PC-3 (cell line): ENCODE measurements at regions not wholly inside any gene's neighbourhood (a gene's known extent, or its start where the extent isn't known, plus 50 kb on each side); places are given as distances from the start of the nearest gene placed in this dataset.

ENCODE experiments used
- ATAC-seq: fragments of 200-7000 bp; cut with Tn5 transposase; 2 replicates; pipeline ENCODE4 v1.9.1; 2020; ENCODE audit warnings: mild to moderate bottlenecking, moderate library complexity
- BruUV-seq: library from RNA; stranded (reverse); fragments of 400-500 nt; replicated peaks from 2 replicates; lab custom pipeline; 2021; lab: Mats Ljungman, UMichigan
- CTCF ChIA-PET: fragments of 300-600 bp; sonication (Branson Sonifier 250); formaldehyde crosslinking; loops from one replicate; lab custom pipeline; 2022; ENCODE audit warnings: antibody characterized with exemption; lab: Charles Lee
- POLR2A ChIA-PET: fragments of 300-600 bp; sonication (Branson Sonifier 250); formaldehyde crosslinking; loops from one replicate; lab custom pipeline; 2022; ENCODE audit warnings: antibody characterized with exemption; ENCODE audit not compliant: unreplicated experiment; lab: Charles Lee
- DNase-seq: peaks from one replicate; pipeline ENCODE4 v3.0.0-alpha.2; 2015
- H2AFZ ChIP-seq: fragments of 300-600 bp; sonication (generic); 2 replicates; pipeline ENCODE4 v1.6.0; 2016; ENCODE audit warnings: antibody characterized with exemption, low read length
- H3F3A ChIP-seq: fragments of 300-600 bp; sonication (generic); one replicate; pipeline ENCODE4 v1.6.0; 2017; ENCODE audit warnings: antibody characterized with exemption, low read length, control low read depth, mild to moderate bottlenecking; ENCODE audit not compliant: unreplicated experiment
- H3K27ac ChIP-seq: fragments of 300-600 bp; sonication (generic); 2 replicates; pipeline ENCODE4 v1.5.1; 2016; ENCODE audit warnings: mild to moderate bottlenecking, low read length
- H3K27me3 ChIP-seq: fragments of 300-600 bp; sonication (generic); 2 replicates; pipeline ENCODE4 v1.6.1; 2016; ENCODE audit warnings: low read length, mixed read lengths
- H3K36me3 ChIP-seq: fragments of 300-600 bp; sonication (generic); 2 replicates; pipeline ENCODE4 v1.6.1; 2016; ENCODE audit warnings: low read depth, mixed run types, low read length, mixed read lengths
- H3K4me1 ChIP-seq: fragments of 300-600 bp; sonication (generic); 2 replicates; pipeline ENCODE4 v1.5.1; 2016; ENCODE audit warnings: low read length; ENCODE audit not compliant: insufficient read depth
- H3K4me2 ChIP-seq: fragments of 300-600 bp; sonication (generic); 2 replicates; pipeline ENCODE4 v1.6.0; 2016; ENCODE audit warnings: low read length
- H3K4me3 ChIP-seq: fragments of 300-600 bp; sonication (generic); 2 replicates; pipeline ENCODE4 v1.5.1; 2016; ENCODE audit warnings: mild to moderate bottlenecking, low read length, mixed read lengths
- H3K79me2 ChIP-seq: fragments of 300-600 bp; sonication (generic); 2 replicates; pipeline ENCODE4 v1.6.1; 2017; ENCODE audit warnings: low read length, mixed read lengths
- H3K9ac ChIP-seq: fragments of 300-600 bp; sonication (generic); 2 replicates; pipeline ENCODE4 v1.6.0; 2016; ENCODE audit warnings: mild to moderate bottlenecking, low read length
- H3K9me2 ChIP-seq: fragments of 300-600 bp; sonication (generic); replicated peaks from 2 replicates; pipeline ENCODE4 v1.6.1; 2016; ENCODE audit warnings: mixed run types, low read length, mixed read lengths
- H3K9me3 ChIP-seq: fragments of 300-600 bp; sonication (generic); 2 replicates; pipeline ENCODE4 v1.6.1; 2016; ENCODE audit warnings: low read length, mixed read lengths
- H4K20me1 ChIP-seq: fragments of 300-600 bp; sonication (generic); 2 replicates; pipeline ENCODE4 v1.6.1; 2016; ENCODE audit warnings: low read length, mixed read lengths
- CTCF ChIP-seq: fragments of 300-600 bp; sonication (generic); conservative IDR thresholded peaks from 2 replicates; pipeline ENCODE4 v1.5.1; 2017; ENCODE audit warnings: antibody characterized with exemption, low read depth, mild to moderate bottlenecking, low read length
- EZH2 ChIP-seq: fragments of 300-600 bp; sonication (generic); IDR thresholded peaks from one replicate; pipeline ENCODE4 v1.6.1; 2017; ENCODE audit warnings: antibody characterized with exemption, mild to moderate bottlenecking, low read length; ENCODE audit not compliant: unreplicated experiment
- EZH2phosphoT487 ChIP-seq: fragments of 300-600 bp; sonication (generic); IDR thresholded peaks from 2 replicates; pipeline ENCODE4 v1.6.1; 2018; ENCODE audit warnings: mild to moderate bottlenecking, antibody characterized with exemption, low read length, borderline replicate concordance
- intact Hi-C: fragments of 100-400 bp; cut with micrococcal nuclease; formaldehyde crosslinking; loops from 2 replicates; pipeline ENCODE4 v1.9.0; 2023

- no peaks in the 10 kb centered on the region for H3K27me3 ChIP-seq
- TF ChIP-seq EZH2phosphoT487 (no peak), EZH2 (no peak), CTCF (no peak)
- ChIA-PET POLR2A (no interaction called here), CTCF (no interaction called here)
- H3K27ac ChIP-seq = no peak overlapping the region
- H3K4me2 ChIP-seq = no peak overlapping the region
- no TSS peak for BruUV-seq
- H3K79me2 ChIP-seq = no peaks in the 10 kb centered on the region
- no peak overlapping the region for H3K4me3 ChIP-seq
- no peak overlapping the region for H3K9ac ChIP-seq
- DNase-seq (no peak), ATAC-seq (no peak)
- no peaks in the 10 kb centered on the region for H3K36me3 ChIP-seq
- H2AFZ ChIP-seq = no peak overlapping the region
- H4K20me1 ChIP-seq = no peaks in the 10 kb centered on the region
- no peaks in the 10 kb centered on the region for H3K9me3 ChIP-seq
- no peaks in the 10 kb centered on the region for H3K4me1 ChIP-seq
- H3K9me2 ChIP-seq = no peaks in the 10 kb centered on the region
- no peaks in the 10 kb centered on the region for H3F3A ChIP-seq
- intact Hi-C loops = no loop called here
Observed at GRCh38 chr3:68342426-68342825, 589.9 kb downstream of the TAFA4 start.

- Histone ChIP-seq H2AFZ (no peak overlapping the region), H3K9ac (no peak overlapping the region), H3K4me2 (no peak overlapping the region), H3K79me2 (no peaks in the 10 kb centered on the region), H3F3A (no peaks in the 10 kb centered on the region), H3K4me1 (no peaks in the 10 kb centered on the region), H3K9me2 (no peaks in the 10 kb centered on the region), H3K9me3 (no peaks in the 10 kb centered on the region), H3K4me3 (no peak overlapping the region), H3K36me3 (no peaks in the 10 kb centered on the region), H3K27ac (no peak overlapping the region), H3K27me3 (no peaks in the 10 kb centered on the region), H4K20me1 (no peaks in the 10 kb centered on the region)
- TF ChIP-seq CTCF = no peak
- no peak for TF ChIP-seq EZH2
- no peak for TF ChIP-seq EZH2phosphoT487
- ChIA-PET POLR2A (no interaction called here), CTCF (no interaction called here)
- no TSS peak for BruUV-seq
- no peak for DNase-seq
- no peak for ATAC-seq
- intact Hi-C loops = no loop called here
Observed at GRCh38 chr3:68336042-68336441, 596.3 kb downstream of the TAFA4 start.

- H3K27ac ChIP-seq = no peak overlapping the region
- DNase-seq = no peak
- no peak overlapping the region for H3K9ac ChIP-seq
- no peaks in the 10 kb centered on the region for H3K9me2 ChIP-seq
- ChIA-PET CTCF (no interaction called here), POLR2A (no interaction called here)
- no peaks in the 10 kb centered on the region for H4K20me1 ChIP-seq
- H3K4me3 ChIP-seq = no peak overlapping the region
- no peak for ATAC-seq
- H3K4me2 ChIP-seq = no peak overlapping the region
- no peaks in the 10 kb centered on the region for H3K27me3 ChIP-seq
- no peaks in the 10 kb centered on the region for H3K36me3 ChIP-seq
- no peaks in the 10 kb centered on the region for H3K4me1 ChIP-seq
- no TSS peak for BruUV-seq
- intact Hi-C loops = no loop called here
- no peak for TF ChIP-seq EZH2
- TF ChIP-seq CTCF = no peak
- no peak for TF ChIP-seq EZH2phosphoT487
- H2AFZ ChIP-seq = no peak overlapping the region
- no peaks in the 10 kb centered on the region for H3F3A ChIP-seq
- no peaks in the 10 kb centered on the region for H3K9me3 ChIP-seq
- H3K79me2 ChIP-seq = no peaks in the 10 kb centered on the region
Observed at GRCh38 chr3:68334367-68334986, 597.9 kb downstream of the TAFA4 start.
